OCI-LY7 (cell line): ENCODE measurements at regions not wholly inside any gene's neighbourhood (a gene's known extent, or its start where the extent isn't known, plus 50 kb on each side); places are given as distances from the start of the nearest gene placed in this dataset.

ENCODE experiments used
- EZH2phosphoT487 ChIP-seq: fragments of 200-600 bp; sonication (generic); IDR thresholded peaks from 2 replicates; pipeline ENCODE4 v1.6.1; 2018; ENCODE audit warnings: low read depth, borderline replicate concordance, mild to moderate bottlenecking, mixed run types, antibody characterized with exemption, low read length, moderate library complexity, mixed read lengths
- TF ChIP-seq, protein P1 (sequence below): fragments of 200-600 bp; sonication (generic); conservative IDR thresholded peaks from 2 replicates; pipeline ENCODE4 v1.5.1; 2014; ENCODE audit warnings: mild to moderate bottlenecking, antibody characterized with exemption, low read length, moderate library complexity, mixed read lengths

GRCh38 chr3:74039105-74039504 is 414.4 kb upstream of the PDZRN3 start:
- TF ChIP-seq, protein P1, sequence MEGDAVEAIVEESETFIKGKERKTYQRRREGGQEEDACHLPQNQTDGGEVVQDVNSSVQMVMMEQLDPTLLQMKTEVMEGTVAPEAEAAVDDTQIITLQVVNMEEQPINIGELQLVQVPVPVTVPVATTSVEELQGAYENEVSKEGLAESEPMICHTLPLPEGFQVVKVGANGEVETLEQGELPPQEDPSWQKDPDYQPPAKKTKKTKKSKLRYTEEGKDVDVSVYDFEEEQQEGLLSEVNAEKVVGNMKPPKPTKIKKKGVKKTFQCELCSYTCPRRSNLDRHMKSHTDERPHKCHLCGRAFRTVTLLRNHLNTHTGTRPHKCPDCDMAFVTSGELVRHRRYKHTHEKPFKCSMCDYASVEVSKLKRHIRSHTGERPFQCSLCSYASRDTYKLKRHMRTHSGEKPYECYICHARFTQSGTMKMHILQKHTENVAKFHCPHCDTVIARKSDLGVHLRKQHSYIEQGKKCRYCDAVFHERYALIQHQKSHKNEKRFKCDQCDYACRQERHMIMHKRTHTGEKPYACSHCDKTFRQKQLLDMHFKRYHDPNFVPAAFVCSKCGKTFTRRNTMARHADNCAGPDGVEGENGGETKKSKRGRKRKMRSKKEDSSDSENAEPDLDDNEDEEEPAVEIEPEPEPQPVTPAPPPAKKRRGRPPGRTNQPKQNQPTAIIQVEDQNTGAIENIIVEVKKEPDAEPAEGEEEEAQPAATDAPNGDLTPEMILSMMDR = no peak
- TF ChIP-seq EZH2phosphoT487 = no peak
